B cell (primary cell): ENCODE measurements at regions not wholly inside any gene's neighbourhood (a gene's known extent, or its start where the extent isn't known, plus 50 kb on each side); places are given as distances from the start of the nearest gene placed in this dataset.

Source experiments
- ATAC-seq: fragments of 200-7000 bp; cut with Tn5 transposase; one replicate; pipeline ENCODE4 v1.10.0; 2021; ENCODE audit warnings: low read depth, mild to moderate bottlenecking, moderate number of reproducible peaks, moderate library complexity
- CTCF ChIA-PET: fragments of 350-600 bp; sonication (Branson Sonifier 250); formaldehyde crosslinking; loops from one replicate; lab custom pipeline; 2021; ENCODE audit warnings: antibody characterized with exemption, inconsistent platforms; lab: Charles Lee
- POLR2A ChIA-PET: fragments of 350-600 bp; sonication (Branson Sonifier 250); formaldehyde crosslinking; loops from one replicate; lab custom pipeline; 2021; ENCODE audit warnings: antibody characterized with exemption; lab: Charles Lee
- DNase-seq: peaks from one replicate; pipeline ENCODE4 v3.0.0; 2013
- H2AFZ ChIP-seq: 2 replicates; pipeline ENCODE4 v1.6.1; 2012; ENCODE audit warnings: mild to moderate bottlenecking, low read depth, low read length; ENCODE audit not compliant: insufficient read depth, poor library complexity, severe bottlenecking
- H3K27ac ChIP-seq, 2 donors: 1 replicate in 1 of 2; 2 replicates in 1 of 2; pipeline ENCODE4 v1.5.1; 2012 to 2013; ENCODE audit warnings: low read length in 2 of 2, mild to moderate bottlenecking in 2 of 2, moderate library complexity in 1 of 2
- H3K27me3 ChIP-seq, 4 experiments: fragments of 200-600 bp in 1 of 4; sonication (generic) in 1 of 4; replicated peaks in 1 of 4; 1 replicate in 2 of 4; 2 replicates in 2 of 4; pipeline versions ENCODE4 v1.6.1 to v1.7.0; 2013 to 2016; ENCODE audit warnings: low read length in 3 of 4, mild to moderate bottlenecking in 2 of 4, mixed read lengths in 1 of 4, moderate library complexity in 1 of 4; ENCODE audit not compliant: insufficient read depth in 4 of 4, control insufficient read depth in 3 of 4; ENCODE audit errors: control extremely low read depth in 1 of 4
- H3K36me3 ChIP-seq, 2 experiments: replicated peaks in 1 of 2; 1 replicate in 1 of 2; 2 replicates in 1 of 2; pipeline versions ENCODE4 v1.6.1 to v1.7.1; 2013; ENCODE audit warnings: low read length in 1 of 2; ENCODE audit not compliant: insufficient read depth in 2 of 2, control insufficient read depth in 1 of 2; ENCODE audit errors: control extremely low read depth in 1 of 2, extremely low read depth in 1 of 2
- H3K4me1 ChIP-seq, 2 donors: fragments of 200-600 bp in 1 of 2; sonication (generic) in 1 of 2; 1 replicate in 1 of 2; 2 replicates in 1 of 2; pipeline versions ENCODE4 v1.5.1 to v1.6.1; 2013 to 2017; ENCODE audit warnings: low read length in 2 of 2; ENCODE audit not compliant: control insufficient read depth in 2 of 2, insufficient read depth in 2 of 2
- H3K4me2 ChIP-seq: replicated peaks from 2 replicates; pipeline ENCODE3; 2012; ENCODE audit warnings: mild to moderate bottlenecking, low read depth, low read length; ENCODE audit not compliant: poor library complexity, severe bottlenecking
- H3K4me3 ChIP-seq, 5 experiments: fragments of 200-600 bp in 1 of 5; sonication (generic) in 1 of 5; 1 replicate in 3 of 5; 2 replicates in 2 of 5; pipeline versions ENCODE4 v1.5.1 to v1.7.0; 2011 to 2016; ENCODE audit warnings: low read length in 4 of 5, mild to moderate bottlenecking in 4 of 5, low read depth in 2 of 5, control low read depth in 1 of 5, moderate library complexity in 1 of 5; ENCODE audit not compliant: insufficient read depth in 1 of 5; ENCODE audit errors: control extremely low read depth in 1 of 5, extremely low read depth in 1 of 5
- H3K79me2 ChIP-seq: fragments of 200-600 bp; sonication (generic); one replicate; pipeline ENCODE4 v1.6.0; 2016; ENCODE audit warnings: low read length; ENCODE audit not compliant: control insufficient read depth, insufficient read depth
- H3K9ac ChIP-seq: fragments of 200-600 bp; sonication (generic); 2 replicates; pipeline ENCODE4 v1.6.1; 2017; ENCODE audit warnings: mild to moderate bottlenecking, low read length, moderate library complexity
- H3K9me3 ChIP-seq, 3 donors: one replicate each; pipeline versions ENCODE4 v1.6.1 to v1.7.1; 2013; ENCODE audit warnings: low read length in 2 of 3; ENCODE audit not compliant: control insufficient read depth in 2 of 3, insufficient read depth in 1 of 3; ENCODE audit errors: control extremely low read depth in 1 of 3
- H4K20me1 ChIP-seq: 2 replicates; pipeline ENCODE4 v1.6.0; 2012; ENCODE audit warnings: mild to moderate bottlenecking, low read length; ENCODE audit not compliant: insufficient read depth, control insufficient read depth, poor library complexity, severe bottlenecking
- H3K27ac Mint-ChIP-seq: one replicate; pipeline ENCODE4 v1.8.0; 2021; ENCODE audit warnings: mixed read lengths
- H3K27me3 Mint-ChIP-seq: one replicate; pipeline ENCODE4 v1.8.0; 2021; ENCODE audit warnings: mixed read lengths
- H3K4me1 Mint-ChIP-seq: one replicate; pipeline ENCODE4 v1.8.0; 2021; ENCODE audit warnings: mixed read lengths
- H3K4me3 Mint-ChIP-seq: one replicate; pipeline ENCODE4 v1.8.0; 2021; ENCODE audit warnings: mixed read lengths
- H3K9me3 Mint-ChIP-seq: one replicate; pipeline ENCODE4 v1.8.0; 2022; ENCODE audit warnings: mixed read lengths; ENCODE audit not compliant: insufficient read depth
- EZH2 ChIP-seq: IDR thresholded peaks from 2 replicates; pipeline ENCODE4 v1.6.1; 2012; ENCODE audit warnings: borderline replicate concordance, low read depth, mild to moderate bottlenecking, moderate library complexity, low read length; ENCODE audit not compliant: insufficient read depth, poor library complexity, severe bottlenecking
- WGBS: methylation state at CpG from one replicate; pipeline ENCODE4 v1.1.5; 2013; ENCODE audit warnings: missing lambda C conversion rate; ENCODE audit not compliant: insufficient coverage; 5-methylcytosine and 5-hydroxymethylcytosine counted together
- intact Hi-C: fragments of 100-400 bp; cut with micrococcal nuclease; formaldehyde crosslinking; loops from one replicate; pipeline ENCODE4 v1.10.0; 2022
- TF ChIP-seq, protein P1 (sequence below): fragments of 200-600 bp; IDR thresholded peaks from one replicate; pipeline ENCODE4 v1.8.0; 2022; ENCODE audit warnings: antibody characterized with exemption, mild to moderate bottlenecking

DNA sequence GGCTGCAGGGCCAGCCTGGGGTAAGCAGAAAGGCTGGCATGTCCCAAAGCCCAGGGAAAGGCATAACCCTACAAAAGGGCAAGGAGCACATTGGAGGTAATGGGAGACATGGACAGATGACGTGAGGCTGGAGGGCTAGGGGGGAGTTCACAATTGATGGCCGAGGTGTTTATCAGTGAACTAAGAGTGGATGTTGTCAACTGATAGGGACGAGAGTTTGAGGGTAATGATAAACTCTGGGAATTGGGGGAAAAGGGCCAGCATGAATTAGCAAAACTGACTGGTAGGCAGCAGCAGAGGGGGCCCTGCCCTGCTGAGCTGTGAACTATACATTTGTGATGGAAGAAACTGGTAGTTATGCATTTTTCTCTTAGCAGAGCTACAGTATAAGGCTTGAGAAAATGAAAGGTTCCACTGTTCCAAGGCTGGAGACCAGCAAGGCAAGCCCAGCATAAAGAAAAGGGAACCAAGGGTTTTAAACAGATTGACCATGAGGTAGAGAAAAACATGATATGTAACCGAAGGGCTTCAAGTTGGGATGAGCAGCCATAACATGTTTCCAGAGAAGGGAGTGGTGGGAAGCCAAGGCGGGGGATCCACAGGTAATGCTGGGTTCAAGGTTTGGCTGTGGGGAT, 98.1 kb upstream of the MLN start:
- Histone ChIP-seq H3K9me3 (no peaks in the 10 kb centered on the region), H3K36me3 (no peaks in the 10 kb centered on the region), H3K27me3 (no peaks in the 10 kb centered on the region), H4K20me1 (no peaks in the 10 kb centered on the region), H2AFZ (no peak overlapping the region), H3K4me3 (no peak overlapping the region), H3K4me2 (no peak overlapping the region), H3K9ac (no peak overlapping the region), H3K4me1 (peaks cover 30 to 41% of the 10 kb centered on the region in 2 donors), H3K79me2 (no peaks in the 10 kb centered on the region), H3K27ac (no peak overlapping the region)
- CTCF ChIA-PET: no interaction called here
- intact Hi-C loops: no loop called here
- Mint-ChIP-seq H3K27ac (no peak overlapping the region), H3K27me3 (peaks cover 18% of the 10 kb centered on the region), H3K4me1 (peaks cover 37% of the 10 kb centered on the region), H3K4me3 (no peak overlapping the region), H3K9me3 (no peaks in the 10 kb centered on the region)
- ATAC-seq (no peak), DNase-seq (no peak)
- WGBS: 92% methylated on average over 5 of the region's 5 CpGs
- TF ChIP-seq EZH2: no peak
- TF ChIP-seq, protein P1, sequence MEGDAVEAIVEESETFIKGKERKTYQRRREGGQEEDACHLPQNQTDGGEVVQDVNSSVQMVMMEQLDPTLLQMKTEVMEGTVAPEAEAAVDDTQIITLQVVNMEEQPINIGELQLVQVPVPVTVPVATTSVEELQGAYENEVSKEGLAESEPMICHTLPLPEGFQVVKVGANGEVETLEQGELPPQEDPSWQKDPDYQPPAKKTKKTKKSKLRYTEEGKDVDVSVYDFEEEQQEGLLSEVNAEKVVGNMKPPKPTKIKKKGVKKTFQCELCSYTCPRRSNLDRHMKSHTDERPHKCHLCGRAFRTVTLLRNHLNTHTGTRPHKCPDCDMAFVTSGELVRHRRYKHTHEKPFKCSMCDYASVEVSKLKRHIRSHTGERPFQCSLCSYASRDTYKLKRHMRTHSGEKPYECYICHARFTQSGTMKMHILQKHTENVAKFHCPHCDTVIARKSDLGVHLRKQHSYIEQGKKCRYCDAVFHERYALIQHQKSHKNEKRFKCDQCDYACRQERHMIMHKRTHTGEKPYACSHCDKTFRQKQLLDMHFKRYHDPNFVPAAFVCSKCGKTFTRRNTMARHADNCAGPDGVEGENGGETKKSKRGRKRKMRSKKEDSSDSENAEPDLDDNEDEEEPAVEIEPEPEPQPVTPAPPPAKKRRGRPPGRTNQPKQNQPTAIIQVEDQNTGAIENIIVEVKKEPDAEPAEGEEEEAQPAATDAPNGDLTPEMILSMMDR: no peak
- POLR2A ChIA-PET: no interaction called here

DNA sequence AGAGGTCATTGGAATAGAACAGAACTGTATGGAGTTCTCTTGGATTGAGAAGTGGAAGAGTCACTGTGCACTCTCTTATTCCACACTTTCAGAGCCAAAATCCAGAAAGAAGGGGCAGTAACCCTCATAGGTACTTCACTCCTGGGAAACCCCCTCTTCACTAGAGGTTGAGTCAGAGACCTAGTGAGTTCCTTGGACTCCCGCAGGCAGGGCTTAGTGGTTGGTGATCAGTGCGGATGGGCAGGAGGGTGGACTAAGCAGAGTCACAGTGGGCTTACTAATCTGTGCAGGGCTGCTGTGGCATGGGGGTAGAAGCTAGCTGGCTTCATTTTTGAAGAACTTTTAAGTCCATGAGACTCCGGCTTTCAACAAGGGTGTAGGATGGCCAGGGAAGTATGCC, 95.0 kb upstream of the MLN start:
- Mint-ChIP-seq H3K27ac (no peak overlapping the region), H3K27me3 (peaks cover 18% of the 10 kb centered on the region), H3K4me3 (no peak overlapping the region), H3K4me1 (peaks cover 7% of the 10 kb centered on the region), H3K9me3 (no peaks in the 10 kb centered on the region)
- DNase-seq (no peak), ATAC-seq (no peak)
- no peaks in the 10 kb centered on the region for H4K20me1 ChIP-seq
- H3K4me3 ChIP-seq: no peak overlapping the region
- no peak overlapping the region for H3K4me2 ChIP-seq
- 81% methylated on average over 3 of the region's 3 CpGs for WGBS
- TF ChIP-seq EZH2: no peak
- TF ChIP-seq, protein P1: no peak
- ChIA-PET CTCF (no interaction called here), POLR2A (no interaction called here)
- H3K9ac ChIP-seq: no peak overlapping the region
- no peak overlapping the region for H3K27ac ChIP-seq
- intact Hi-C loops: no loop called here
- no peak overlapping the region for H2AFZ ChIP-seq
- no peaks in the 10 kb centered on the region for H3K79me2 ChIP-seq
- H3K27me3 ChIP-seq: peaks cover 0 to 5% (median 0%) of the 10 kb centered on the region in 4 experiments
- H3K4me1 ChIP-seq: peaks cover 4 to 9% of the 10 kb centered on the region in 2 donors
- H3K9me3 ChIP-seq: no peaks in the 10 kb centered on the region
- H3K36me3 ChIP-seq: no peaks in the 10 kb centered on the region
